ENCODE measurements at regions not wholly inside any gene's neighbourhood (a gene's known extent, or its start where the extent isn't known, plus 50 kb on each side); places are given as distances from the start of the nearest gene placed in this dataset.

- no peaks in the 10 kb centered on the region for H3K79me2 ChIP-seq (ENCODE audit: control insufficient read depth, insufficient read depth, low read length)
- H3K4me2 ChIP-seq (ENCODE audit: extremely low read depth, insufficient read depth, low read length) = no peak overlapping the region
- TF ChIP-seq EZH2 (IDR thresholded peaks at IDR 0.05; ENCODE audit: low read length, missing control alignments) (no peak), CTCF (conservative IDR thresholded peaks at IDR 0.05 in 1 of 2, IDR thresholded peaks at IDR 0.05 in 1 of 2; ENCODE audit: low read depth in 1 of 2, low read length in 2 of 2) (no peak)
- H3K9me3 ChIP-seq (ENCODE audit: control insufficient read depth, insufficient read depth, low read depth, low read length) = no peaks in the 10 kb centered on the region
- no peak for DNase-seq (ENCODE audit: low read depth in 2 of 2)
- no peaks in the 10 kb centered on the region for H3K36me3 ChIP-seq (ENCODE audit: control insufficient read depth, insufficient read depth, low read length)
- peaks cover 2% of the 10 kb centered on the region for H3K4me1 ChIP-seq (ENCODE audit: control insufficient read depth, extremely low read depth, insufficient read depth, low read length)
- H3K27ac ChIP-seq (ENCODE audit: insufficient read depth, low read length) = no peak overlapping the region
- no peak overlapping the region for H3K9ac ChIP-seq (ENCODE audit: insufficient read depth, low read length)
- no peaks in the 10 kb centered on the region for H3K27me3 ChIP-seq (ENCODE audit: control insufficient read depth, insufficient read depth, low read length)
- H4K20me1 ChIP-seq (ENCODE audit: control insufficient read depth, extremely low read depth, insufficient read depth, low read length) = no peaks in the 10 kb centered on the region
- no peak overlapping the region for H3K4me3 ChIP-seq (replicated peaks in 1 of 4; ENCODE audit: control extremely low read depth in 1 of 4, insufficient read depth in 1 of 4, low read depth in 3 of 4, low read length in 4 of 4)
- H2AFZ ChIP-seq (ENCODE audit: low read length) = no peak overlapping the region
These were observed 156.2 kb downstream of the SPP2 start for GRCh38 chr2:234206738-234207137.

- TF ChIP-seq EZH2 (IDR thresholded peaks at IDR 0.05; ENCODE audit: low read length, missing control alignments) = no peak
- TF ChIP-seq CTCF (conservative IDR thresholded peaks at IDR 0.05 in 1 of 2, IDR thresholded peaks at IDR 0.05 in 1 of 2; ENCODE audit: low read depth in 1 of 2, low read length in 2 of 2) = no peak
- H3K27me3 ChIP-seq (ENCODE audit: control insufficient read depth, insufficient read depth, low read length) = no peaks in the 10 kb centered on the region
- no peak overlapping the region for H3K9ac ChIP-seq (ENCODE audit: insufficient read depth, low read length)
- no peaks in the 10 kb centered on the region for H4K20me1 ChIP-seq (ENCODE audit: control insufficient read depth, extremely low read depth, insufficient read depth, low read length)
- peak; percentile 12 to 35 for DNase-seq (ENCODE audit: low read depth in 2 of 2)
- no peaks in the 10 kb centered on the region for H3K79me2 ChIP-seq (ENCODE audit: control insufficient read depth, insufficient read depth, low read length)
- H3K36me3 ChIP-seq (ENCODE audit: control insufficient read depth, insufficient read depth, low read length) = no peaks in the 10 kb centered on the region
- H3K9me3 ChIP-seq (ENCODE audit: control insufficient read depth, insufficient read depth, low read depth, low read length) = no peaks in the 10 kb centered on the region
- H3K27ac ChIP-seq (ENCODE audit: insufficient read depth, low read length) = no peak overlapping the region
- no peak overlapping the region for H2AFZ ChIP-seq (ENCODE audit: low read length)
- H3K4me2 ChIP-seq (ENCODE audit: extremely low read depth, insufficient read depth, low read length) = no peak overlapping the region
- H3K4me1 ChIP-seq (ENCODE audit: control insufficient read depth, extremely low read depth, insufficient read depth, low read length) = peaks cover 2% of the 10 kb centered on the region
- no peak overlapping the region for H3K4me3 ChIP-seq (replicated peaks in 1 of 4; ENCODE audit: control extremely low read depth in 1 of 4, insufficient read depth in 1 of 4, low read depth in 3 of 4, low read length in 4 of 4)
These were observed 154.0 kb downstream of the SPP2 start for GRCh38 chr2:234204480-234204879.

- Histone ChIP-seq H3K4me2 (ENCODE audit: extremely low read depth, insufficient read depth, low read length) (peak overlapping the region; percentile 73), H3K27ac (ENCODE audit: insufficient read depth, low read length) (no peak overlapping the region), H3K9me3 (ENCODE audit: control insufficient read depth, insufficient read depth, low read depth, low read length) (no peaks in the 10 kb centered on the region), H3K4me1 (ENCODE audit: control insufficient read depth, extremely low read depth, insufficient read depth, low read length) (peaks cover 2% of the 10 kb centered on the region), H3K36me3 (ENCODE audit: control insufficient read depth, insufficient read depth, low read length) (no peaks in the 10 kb centered on the region), H3K27me3 (ENCODE audit: control insufficient read depth, insufficient read depth, low read length) (no peaks in the 10 kb centered on the region), H3K79me2 (ENCODE audit: control insufficient read depth, insufficient read depth, low read length) (no peaks in the 10 kb centered on the region), H3K4me3 (replicated peaks in 1 of 4; ENCODE audit: control extremely low read depth in 1 of 4, insufficient read depth in 1 of 4, low read depth in 3 of 4, low read length in 4 of 4) (peak overlapping the region in 3 of 4 experiments; percentile 6 to 16 (median 7)), H4K20me1 (ENCODE audit: control insufficient read depth, extremely low read depth, insufficient read depth, low read length) (no peaks in the 10 kb centered on the region), H2AFZ (ENCODE audit: low read length) (no peak overlapping the region), H3K9ac (ENCODE audit: insufficient read depth, low read length) (no peak overlapping the region)
- TF ChIP-seq EZH2 (IDR thresholded peaks at IDR 0.05; ENCODE audit: low read length, missing control alignments) = no peak
- peak in 1 of 2 donors; percentile 26 for TF ChIP-seq CTCF (conservative IDR thresholded peaks at IDR 0.05 in 1 of 2, IDR thresholded peaks at IDR 0.05 in 1 of 2; ENCODE audit: low read depth in 1 of 2, low read length in 2 of 2)
- DNase-seq (ENCODE audit: low read depth in 2 of 2) = peak; percentile 93 to 99
These were observed 152.9 kb downstream of the SPP2 start for GRCh38 chr2:234203135-234203984.

Measured in fibroblast of lung (primary cell).